ENCODE measurements at regions not wholly inside any gene's neighbourhood (a gene's known extent, or its start where the extent isn't known, plus 50 kb on each side); places are given as distances from the start of the nearest gene placed in this dataset.
"Not testable (repeated sequence)": the region's sequence is repeated elsewhere in the genome, so short reads cannot be mapped to it uniquely, and the experiment has no call there.

GRCh38 chr1:94301186-94301585 lies 63.8 kb upstream of the ARHGAP29 start:
- no peak for DNase-seq

GRCh38 chr1:94300731-94301130 lies 63.3 kb upstream of the ARHGAP29 start:
- no peak for DNase-seq

- DNase-seq: no peak
Observed at GRCh38 chr1:94299627-94300553, 62.5 kb upstream of the ARHGAP29 start.

- no peak for DNase-seq
Observed at GRCh38 chr1:94298861-94299260, 61.5 kb upstream of the ARHGAP29 start.

GRCh38 chr1:94296018-94296417 lies 58.6 kb upstream of the ARHGAP29 start:
- DNase-seq: no peak

- DNase-seq: not testable (repeated sequence)
Observed at GRCh38 chr1:94292978-94293377, 55.6 kb upstream of the ARHGAP29 start.

- not testable (repeated sequence) for DNase-seq
Observed at GRCh38 chr1:94289244-94289643, 51.9 kb upstream of the ARHGAP29 start.

Data from femur (tissue), 1 donor.